Medulla oblongata (tissue), 1 donor: ENCODE measurements at regions not wholly inside any gene's neighbourhood (a gene's known extent, or its start where the extent isn't known, plus 50 kb on each side); places are given as distances from the start of the nearest gene placed in this dataset.

Source experiments
- DNase-seq: peaks from one replicate; pipeline ENCODE4 v3.0.0-alpha.2; 2015; ENCODE audit errors: extremely low spot score

GRCh38 chr13:66071608-66072007 lies 1158.5 kb downstream of the PCDH9 start:
- DNase-seq, result no peak

GRCh38 chr13:66071029-66071428 lies 1159.1 kb downstream of the PCDH9 start:
- DNase-seq, result no peak

DNA sequence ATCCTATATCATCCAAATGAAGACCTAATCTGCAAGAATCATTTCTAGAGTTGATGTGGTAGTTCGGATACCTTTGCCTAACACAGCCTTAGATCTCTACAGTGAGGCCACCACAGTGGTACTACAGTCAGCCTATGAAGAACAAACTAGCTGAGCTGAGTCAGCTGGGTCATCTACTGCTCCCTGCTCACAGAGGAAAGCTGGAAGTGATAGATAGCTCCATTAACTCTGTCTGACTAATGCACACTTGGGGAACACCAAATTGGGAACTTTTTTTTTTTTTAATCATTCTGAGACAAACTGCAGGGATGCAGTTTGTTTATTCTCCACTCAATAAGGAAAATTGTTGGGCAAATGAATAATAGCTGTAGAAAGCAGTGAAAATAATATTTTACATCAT lies 1160.6 kb downstream of the PCDH9 start:
- DNase-seq, result no peak

DNA sequence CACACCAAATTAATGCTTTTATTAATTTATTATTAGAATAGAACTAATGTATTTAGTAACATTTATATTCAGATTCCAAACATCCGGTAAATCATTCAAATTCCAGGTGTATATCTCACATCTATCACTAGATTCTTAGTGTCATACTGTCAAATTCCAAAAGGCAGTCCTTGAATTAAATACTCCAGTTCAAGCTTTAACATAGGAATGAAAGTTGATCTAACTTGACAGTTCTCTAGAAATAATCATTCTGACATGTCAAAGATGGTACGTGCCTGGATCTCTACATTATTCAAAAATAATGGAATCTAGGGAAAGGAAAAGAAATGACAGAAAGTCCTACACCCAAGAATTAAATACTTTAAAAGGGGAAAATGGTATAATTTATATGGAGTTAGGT lies 1161.5 kb downstream of the PCDH9 start:
- DNase-seq, result no peak

GRCh38 chr13:66048888-66049287 lies 1181.2 kb downstream of the PCDH9 start:
- no peak for DNase-seq

DNA sequence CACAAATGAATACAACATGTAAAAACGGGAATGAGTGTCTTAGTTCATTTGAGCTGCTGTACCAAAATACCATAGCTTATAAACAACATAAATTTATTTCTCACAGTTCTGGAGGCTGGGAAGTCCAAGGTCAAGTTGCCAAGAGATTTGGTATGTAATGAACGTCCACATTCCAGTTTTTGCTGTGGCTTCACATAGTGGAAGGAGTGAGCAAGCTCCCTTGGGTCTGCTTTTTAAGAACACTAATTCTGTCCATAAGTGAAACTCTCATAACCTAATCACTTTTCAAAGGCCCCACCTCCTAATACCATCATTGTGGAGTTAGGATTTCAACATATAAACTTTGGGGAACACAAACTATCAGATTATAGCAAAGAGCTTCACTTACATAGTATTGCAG lies 1189.6 kb downstream of the PCDH9 start:
- DNase-seq, result no peak

- DNase-seq, result no peak
These were observed 1193.0 kb downstream of the PCDH9 start for GRCh38 chr13:66037096-66037495.

DNA sequence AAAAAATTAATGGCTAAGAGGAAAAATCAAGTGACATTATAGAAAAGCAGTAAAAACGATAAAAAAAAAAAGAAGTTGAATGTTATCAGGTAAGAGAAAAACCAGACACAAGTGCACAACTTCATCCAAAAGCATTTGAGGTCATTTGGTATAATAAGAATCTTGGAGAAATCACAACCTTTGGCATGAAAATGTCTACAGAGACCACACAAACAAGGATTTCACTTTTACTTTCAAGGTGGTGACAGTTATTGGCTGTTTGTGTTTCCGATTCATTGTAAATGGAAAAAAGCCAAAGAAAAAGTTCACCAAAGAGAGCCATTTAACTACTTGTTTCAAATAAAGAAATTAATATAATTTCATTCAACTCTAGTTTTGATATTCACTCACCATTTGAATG lies 1193.5 kb downstream of the PCDH9 start:
- no peak for DNase-seq

- DNase-seq, result no peak
These were observed 1194.0 kb downstream of the PCDH9 start for GRCh38 chr13:66036024-66036614.

DNA sequence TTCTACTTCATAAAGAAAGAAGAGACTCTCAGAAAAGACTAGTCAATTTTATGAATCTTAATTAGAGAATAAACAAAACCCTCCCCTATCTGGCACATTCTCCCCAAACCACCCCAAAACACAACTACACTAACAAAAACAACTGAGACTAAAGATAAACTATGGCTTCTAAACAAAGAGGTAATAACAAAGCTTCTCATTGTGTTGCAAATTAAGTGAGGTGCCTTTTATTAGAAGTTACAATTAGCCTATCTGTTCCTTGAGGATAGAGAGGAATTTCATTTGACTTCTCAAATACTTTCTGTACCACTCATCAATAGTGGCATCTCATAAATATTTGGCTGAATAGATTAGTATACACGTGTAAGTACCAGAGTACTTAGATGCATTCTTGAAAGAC lies 1196.2 kb downstream of the PCDH9 start:
- DNase-seq, result no peak

GRCh38 chr13:66021846-66022245 lies 1208.3 kb downstream of the PCDH9 start:
- DNase-seq, result no peak

DNA sequence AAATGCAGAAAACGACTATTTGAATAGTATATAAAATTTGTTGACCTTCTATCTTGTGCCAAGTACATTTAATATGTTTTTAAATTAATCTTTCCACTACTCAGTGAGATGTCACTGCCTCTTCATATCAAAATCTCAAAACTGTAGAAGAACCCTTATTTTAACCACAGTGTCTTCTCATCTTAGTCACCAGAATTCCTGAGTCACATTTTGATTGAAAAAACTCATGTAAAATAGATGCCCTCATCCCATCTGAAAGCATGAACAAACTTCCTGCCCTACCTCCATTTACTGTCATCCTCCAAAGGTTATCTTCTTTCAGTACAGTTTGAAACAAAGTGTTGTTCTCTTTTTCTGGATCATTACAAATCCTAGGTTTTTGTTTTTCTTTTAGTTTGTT lies 1215.4 kb downstream of the PCDH9 start:
- no peak for DNase-seq

GRCh38 chr13:66009241-66009640 lies 1220.9 kb downstream of the PCDH9 start:
- DNase-seq, result no peak

- DNase-seq, result no peak
These were observed 1226.6 kb downstream of the PCDH9 start for GRCh38 chr13:66003558-66003957.

GRCh38 chr13:66001140-66001539 lies 1229.0 kb downstream of the PCDH9 start:
- no peak for DNase-seq

DNA sequence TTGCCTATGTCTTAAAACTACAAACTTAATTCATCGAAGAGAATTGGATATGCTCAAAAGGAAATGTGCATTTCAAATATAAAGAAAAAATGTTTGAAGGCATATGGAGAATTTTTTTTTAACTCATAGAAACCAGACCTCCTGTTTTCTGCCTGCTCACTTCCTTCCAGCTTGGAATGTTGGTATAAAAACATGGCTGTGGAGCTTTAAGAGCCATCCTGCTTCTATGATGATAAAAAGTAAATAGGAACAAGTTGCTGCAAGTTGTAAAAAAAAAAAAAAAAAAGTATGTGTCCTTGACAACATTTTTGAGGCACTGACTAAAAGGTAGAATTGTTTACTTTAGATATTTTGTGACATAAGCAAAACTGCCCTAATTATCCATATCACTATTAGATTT lies 1230.7 kb downstream of the PCDH9 start:
- DNase-seq, result no peak

GRCh38 chr13:65990684-65991083 lies 1239.5 kb downstream of the PCDH9 start:
- DNase-seq, result no peak

DNA sequence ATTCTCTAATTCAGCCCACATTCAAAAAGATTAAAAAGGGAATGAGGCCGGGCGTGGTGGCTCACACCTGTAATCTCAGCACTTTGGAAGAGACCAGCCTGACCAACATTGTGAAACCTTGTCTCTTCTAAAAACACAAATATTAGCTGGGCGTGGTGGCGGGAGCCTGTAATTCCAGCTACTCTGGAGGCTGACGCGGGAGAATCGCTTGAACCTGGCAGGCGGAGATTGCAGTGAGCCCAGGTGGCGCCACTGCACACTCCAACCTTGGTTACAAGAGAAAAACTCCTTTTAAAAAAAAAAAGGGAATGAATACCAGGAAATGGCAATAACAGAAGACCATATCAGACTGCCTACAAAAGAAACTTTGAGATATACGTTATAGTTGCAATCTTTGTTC lies 1244.5 kb downstream of the PCDH9 start:
- DNase-seq, result no peak

DNA sequence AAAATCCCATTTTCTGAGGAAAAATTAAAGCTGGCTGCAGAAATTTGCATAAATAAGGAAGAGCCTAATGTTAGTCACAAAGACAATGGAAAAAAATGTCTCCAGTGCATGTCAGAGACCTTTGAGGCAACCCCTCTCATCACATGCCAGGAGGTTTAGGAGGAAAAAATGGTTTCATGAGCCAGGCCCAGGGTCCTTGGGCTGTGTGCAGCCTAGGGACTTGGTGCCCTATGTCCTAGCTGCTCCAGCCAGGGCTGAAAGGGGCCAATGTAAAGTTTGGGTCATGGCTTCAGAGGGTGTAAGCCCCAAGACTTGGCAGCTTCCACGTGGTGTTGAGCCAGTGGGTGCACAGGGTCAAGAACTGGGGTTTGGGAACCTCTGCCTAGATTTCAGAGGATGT lies 1252.6 kb downstream of the PCDH9 start:
- no peak for DNase-seq

GRCh38 chr13:65971541-65971940 lies 1258.6 kb downstream of the PCDH9 start:
- DNase-seq, result no peak

DNA sequence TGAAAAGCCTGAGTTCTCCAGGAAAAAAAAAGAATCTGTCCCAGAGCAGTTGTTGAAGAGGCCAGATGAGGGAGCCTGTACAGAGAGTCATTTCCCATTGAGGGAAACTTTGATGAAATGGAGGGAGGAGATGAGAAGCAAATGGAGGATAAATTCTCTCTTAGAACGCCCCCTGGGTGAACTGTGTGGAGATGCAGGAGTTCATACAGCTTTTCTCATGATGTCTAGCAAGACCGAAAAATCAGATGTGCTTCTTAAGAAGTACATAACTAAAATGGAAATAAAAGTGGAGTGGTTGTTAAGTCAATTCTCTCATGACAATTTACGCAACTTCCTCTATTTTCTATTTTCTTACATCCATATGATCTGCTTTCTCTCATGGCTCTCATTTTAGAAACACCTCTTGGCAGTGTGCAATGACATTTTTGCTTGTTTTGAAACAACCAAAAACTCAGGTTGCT lies 1263.1 kb downstream of the PCDH9 start:
- DNase-seq, result peak; percentile 27

GRCh38 chr13:65965501-65965900 lies 1264.6 kb downstream of the PCDH9 start:
- DNase-seq, result no peak

GRCh38 chr13:65964672-65965071 lies 1265.5 kb downstream of the PCDH9 start:
- no peak for DNase-seq

DNA sequence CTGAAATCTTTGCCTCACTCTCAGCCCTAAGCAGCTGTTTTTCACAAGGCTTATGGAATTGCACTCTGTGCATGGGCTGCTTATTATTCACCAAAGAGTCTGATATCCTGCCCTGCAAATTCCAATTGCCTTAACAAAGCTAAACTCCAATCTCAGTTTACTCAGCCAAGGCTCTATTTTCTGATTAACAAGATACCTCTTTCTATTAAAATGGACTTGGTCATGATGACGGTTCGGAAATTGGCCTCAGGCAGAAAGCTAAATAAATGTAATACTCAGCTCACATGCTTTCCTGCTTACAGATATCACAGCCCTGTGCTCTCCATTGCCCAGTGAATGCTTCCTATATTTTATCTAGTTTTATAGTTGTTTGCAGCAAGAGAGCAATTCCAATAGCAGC lies 1270.8 kb downstream of the PCDH9 start:
- DNase-seq, result no peak
